ENCODE measurements at regions not wholly inside any gene's neighbourhood (a gene's known extent, or its start where the extent isn't known, plus 50 kb on each side); places are given as distances from the start of the nearest gene placed in this dataset.

DNA sequence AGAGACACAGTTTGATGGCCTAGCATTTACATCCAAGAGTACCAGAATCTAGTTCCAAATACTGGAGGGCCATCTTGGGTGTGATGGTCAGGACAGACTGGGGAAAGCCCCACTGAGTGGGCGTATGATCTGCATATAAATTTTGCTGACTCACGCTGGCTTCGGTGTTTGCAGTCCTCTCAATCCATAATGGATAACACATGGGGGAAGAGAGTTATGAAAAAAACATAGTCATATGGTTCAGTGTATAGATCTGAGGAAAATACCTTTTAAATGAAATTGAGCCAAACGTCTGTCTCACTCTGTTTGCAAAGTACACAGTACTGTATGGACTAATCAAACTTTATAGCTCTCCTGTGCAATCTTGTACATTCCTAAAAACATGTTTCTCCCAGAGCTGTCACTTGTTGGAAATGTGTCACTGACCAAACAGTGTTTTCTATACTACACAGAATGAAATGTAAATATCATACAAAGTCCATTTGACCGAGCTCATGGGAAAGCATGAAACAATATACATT, 125.3 kb upstream of the THBS1 start:
- DNase-seq (ENCODE audit: insufficient read length, low spot score) = no peak
- FAIRE-seq = no peak

DNA sequence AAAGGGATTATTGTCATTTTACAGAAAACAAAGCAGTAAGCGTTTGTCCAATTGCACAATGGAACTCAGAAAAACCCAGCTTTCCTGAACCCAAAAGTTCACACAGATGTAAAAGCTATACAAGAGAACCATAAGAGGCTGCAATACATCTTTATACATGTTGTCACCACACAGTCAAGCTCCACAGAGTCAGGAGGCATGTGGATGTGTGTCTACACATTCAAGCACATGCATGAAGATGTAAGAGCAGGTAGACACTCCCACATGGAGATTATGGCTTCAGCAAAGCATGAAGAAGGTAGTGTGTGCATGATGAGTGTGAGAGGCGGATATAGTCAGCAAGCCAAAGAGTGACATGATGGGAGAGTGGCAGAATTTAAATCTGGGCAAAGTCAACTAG, 124.7 kb upstream of the THBS1 start:
- DNase-seq (ENCODE audit: insufficient read length, low spot score) (no peak), FAIRE-seq (no peak)
- TF ChIP-seq, protein P1, sequence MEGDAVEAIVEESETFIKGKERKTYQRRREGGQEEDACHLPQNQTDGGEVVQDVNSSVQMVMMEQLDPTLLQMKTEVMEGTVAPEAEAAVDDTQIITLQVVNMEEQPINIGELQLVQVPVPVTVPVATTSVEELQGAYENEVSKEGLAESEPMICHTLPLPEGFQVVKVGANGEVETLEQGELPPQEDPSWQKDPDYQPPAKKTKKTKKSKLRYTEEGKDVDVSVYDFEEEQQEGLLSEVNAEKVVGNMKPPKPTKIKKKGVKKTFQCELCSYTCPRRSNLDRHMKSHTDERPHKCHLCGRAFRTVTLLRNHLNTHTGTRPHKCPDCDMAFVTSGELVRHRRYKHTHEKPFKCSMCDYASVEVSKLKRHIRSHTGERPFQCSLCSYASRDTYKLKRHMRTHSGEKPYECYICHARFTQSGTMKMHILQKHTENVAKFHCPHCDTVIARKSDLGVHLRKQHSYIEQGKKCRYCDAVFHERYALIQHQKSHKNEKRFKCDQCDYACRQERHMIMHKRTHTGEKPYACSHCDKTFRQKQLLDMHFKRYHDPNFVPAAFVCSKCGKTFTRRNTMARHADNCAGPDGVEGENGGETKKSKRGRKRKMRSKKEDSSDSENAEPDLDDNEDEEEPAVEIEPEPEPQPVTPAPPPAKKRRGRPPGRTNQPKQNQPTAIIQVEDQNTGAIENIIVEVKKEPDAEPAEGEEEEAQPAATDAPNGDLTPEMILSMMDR (IDR thresholded peaks at IDR 0.05; ENCODE audit: insufficient read depth, missing control alignments) = no peak

More for the DNA sequence above, 125.3 kb upstream of the THBS1 start:
- TF ChIP-seq, protein P1 (IDR thresholded peaks at IDR 0.05; ENCODE audit: insufficient read depth, missing control alignments) = no peak

DNA sequence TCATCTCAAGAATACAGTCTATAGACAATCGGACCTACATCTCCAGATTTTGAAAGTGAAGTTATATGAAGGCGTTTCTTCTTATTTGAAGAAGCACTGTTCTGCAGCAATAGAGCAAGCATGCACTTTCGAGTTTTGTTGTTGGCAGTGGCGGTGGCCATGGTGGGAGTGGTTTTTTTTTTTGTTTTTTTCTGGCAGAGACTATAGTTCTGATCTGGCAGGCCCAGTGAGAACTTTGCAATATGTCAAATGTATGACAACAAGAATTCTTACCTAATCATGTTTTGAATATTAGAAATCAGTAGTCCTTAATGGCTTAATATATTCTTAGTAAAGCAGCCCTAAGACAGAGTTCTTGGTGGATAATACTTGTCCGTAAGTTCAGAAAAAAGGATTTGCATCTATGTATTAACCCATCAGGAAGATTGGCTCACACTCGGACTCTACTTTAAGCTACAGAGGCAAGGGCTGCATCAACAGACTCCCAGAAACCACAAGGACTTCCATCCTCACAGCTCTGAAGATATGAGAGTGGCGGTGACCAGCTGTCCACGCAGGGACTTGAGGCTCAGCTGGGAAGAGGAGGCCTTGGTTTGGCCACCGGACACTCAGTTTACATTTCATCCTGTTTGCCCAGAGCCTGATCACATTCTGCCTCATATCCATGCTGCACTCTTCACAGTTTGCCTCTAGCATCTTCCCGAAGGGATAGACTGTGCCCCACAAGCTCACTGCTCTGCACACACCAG, 124.1 kb upstream of the THBS1 start:
- no peak for FAIRE-seq
- DNase-seq (ENCODE audit: insufficient read length, low spot score) = no peak
- TF ChIP-seq, protein P1 (IDR thresholded peaks at IDR 0.05; ENCODE audit: insufficient read depth, missing control alignments) = no peak

DNA sequence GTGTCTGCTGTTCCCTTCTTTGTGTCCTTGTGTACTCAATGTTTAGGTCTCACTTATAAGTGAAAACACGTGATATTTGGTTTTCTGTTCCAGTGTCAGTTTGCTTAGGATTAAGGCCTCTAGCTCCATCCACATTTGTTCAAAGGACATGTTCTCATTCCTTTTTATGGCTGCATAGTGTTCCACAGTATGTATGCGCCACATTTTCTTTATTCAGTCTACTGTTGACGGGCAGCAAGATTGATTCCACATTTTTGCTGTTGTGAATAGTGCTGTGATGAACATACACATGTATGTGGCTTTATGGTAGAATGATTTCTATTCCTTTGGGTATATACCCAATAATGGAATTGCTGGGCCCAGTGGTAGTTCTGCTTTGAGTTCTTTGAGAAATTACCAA, 122.7 kb upstream of the THBS1 start:
- FAIRE-seq = no peak
- TF ChIP-seq, protein P1 (IDR thresholded peaks at IDR 0.05; ENCODE audit: insufficient read depth, missing control alignments) = no peak

DNA sequence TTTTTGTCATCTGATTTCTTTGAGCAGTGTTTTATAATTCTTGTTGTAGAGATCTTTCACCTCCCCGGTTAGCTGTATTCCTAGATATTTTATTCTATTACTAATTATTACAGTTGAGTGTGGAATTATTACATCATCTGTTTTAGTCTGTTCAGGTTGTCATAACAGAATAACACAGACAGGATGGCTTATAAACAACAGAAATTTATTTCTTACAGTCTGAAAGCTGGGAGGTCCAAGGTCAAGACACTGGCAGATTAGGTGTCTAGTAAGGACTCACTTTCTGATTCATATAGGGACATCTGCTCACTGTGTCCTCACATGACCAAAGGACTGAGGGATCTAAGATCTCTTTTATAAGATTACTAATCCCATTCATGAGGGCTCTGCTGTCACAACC, 121.3 kb upstream of the THBS1 start:
- DNase-seq (ENCODE audit: insufficient read length, low spot score) (no peak), FAIRE-seq (no peak)
- TF ChIP-seq, protein P1 (IDR thresholded peaks at IDR 0.05; ENCODE audit: insufficient read depth, missing control alignments) = no peak

More for the DNA sequence above, 122.7 kb upstream of the THBS1 start:
- no peak for DNase-seq (ENCODE audit: insufficient read length, low spot score)

DNA sequence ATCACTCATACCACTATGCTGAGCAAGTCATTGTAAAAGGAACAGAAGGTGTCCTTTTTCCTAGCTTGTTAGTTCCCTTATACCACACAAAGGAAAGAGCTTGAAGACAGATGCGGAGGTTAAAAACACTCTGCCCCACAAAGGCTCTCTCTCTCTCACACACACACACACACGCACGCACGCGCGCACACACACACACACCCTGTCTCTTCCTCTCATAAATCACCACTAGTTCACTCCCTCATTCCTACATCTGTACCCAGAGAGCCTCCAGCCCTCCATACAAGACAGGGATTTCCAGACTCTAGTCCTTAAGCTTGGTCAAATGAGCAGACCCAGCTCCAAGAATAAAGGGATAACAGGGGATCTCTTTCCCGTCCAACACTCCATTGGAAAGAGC, 120.1 kb upstream of the THBS1 start:
- DNase-seq (ENCODE audit: insufficient read length, low spot score) = no peak
- TF ChIP-seq, protein P1 (IDR thresholded peaks at IDR 0.05; ENCODE audit: insufficient read depth, missing control alignments) = no peak
- FAIRE-seq = no peak

DNA sequence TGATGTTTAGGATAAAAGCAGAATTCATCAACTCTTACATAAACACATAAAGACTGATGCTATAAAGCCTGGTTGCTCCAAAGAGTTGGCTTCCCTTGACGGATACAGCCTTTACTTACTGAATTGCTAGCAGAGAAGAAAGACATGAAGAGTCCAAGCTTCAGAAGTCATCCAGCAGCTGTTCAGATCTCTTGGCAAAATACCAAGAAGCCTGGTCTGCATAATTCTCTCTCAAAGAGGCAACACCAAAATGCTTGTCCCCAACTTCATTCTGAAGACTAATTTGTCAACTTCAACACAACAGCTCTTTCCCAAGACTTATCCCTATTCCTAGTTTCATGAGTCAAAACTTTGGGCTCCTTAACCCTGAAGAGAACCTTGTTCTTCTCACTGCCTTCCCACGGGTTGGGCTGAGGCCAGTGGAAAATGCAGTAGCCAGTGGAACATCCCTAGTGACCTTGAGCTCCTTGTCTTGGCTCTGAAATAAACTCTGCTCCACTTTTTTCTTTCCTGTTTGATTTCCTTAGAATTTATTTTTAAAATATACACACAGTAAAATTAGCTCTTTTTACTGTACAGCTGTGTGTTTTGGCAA, 119.2 kb upstream of the THBS1 start:
- TF ChIP-seq, protein P1 (IDR thresholded peaks at IDR 0.05; ENCODE audit: insufficient read depth, missing control alignments) = no peak
- no peak for DNase-seq (ENCODE audit: insufficient read length, low spot score)
- no peak for FAIRE-seq

Data from D721Med (cell line).